GM10266 (cell line): ENCODE measurements at regions not wholly inside any gene's neighbourhood (a gene's known extent, or its start where the extent isn't known, plus 50 kb on each side); places are given as distances from the start of the nearest gene placed in this dataset.

ENCODE experiments used
- DNase-seq: peaks from one replicate; pipeline ENCODE4 v3.0.0; 2012; ENCODE audit errors: extremely low spot score
- CTCF ChIP-seq: IDR thresholded peaks from 2 replicates; pipeline ENCODE4 v1.5.1; 2012; ENCODE audit warnings: mild to moderate bottlenecking, low read depth; ENCODE audit not compliant: control insufficient read depth, insufficient read depth; ENCODE audit errors: missing control alignments

DNA sequence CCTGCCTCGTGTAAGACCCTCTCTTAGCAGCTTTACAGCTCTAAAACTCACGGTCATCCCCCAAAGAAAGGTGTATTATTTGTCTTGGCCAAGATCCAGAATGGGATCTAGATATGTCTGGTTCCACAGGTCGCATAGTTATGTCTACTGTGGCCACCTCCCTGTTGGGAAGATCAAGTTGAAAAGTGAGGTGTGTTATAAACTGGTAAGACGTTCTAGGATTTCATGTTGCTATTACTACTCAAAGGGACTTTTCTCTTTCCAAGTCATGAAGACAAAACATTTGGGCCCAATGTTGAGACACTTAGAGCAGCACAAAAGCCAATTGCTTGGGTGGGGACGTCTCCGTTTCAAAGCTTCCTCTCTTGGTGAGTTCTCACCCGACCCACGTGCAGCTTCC is 766.0 kb downstream of the RNF144A start:
- TF ChIP-seq CTCF = no peak
- DNase-seq = no peak

- no peak for DNase-seq
- TF ChIP-seq CTCF = no peak
Measured at GRCh38 chr2:7683708-7684107, 766.5 kb downstream of the RNF144A start.

DNA sequence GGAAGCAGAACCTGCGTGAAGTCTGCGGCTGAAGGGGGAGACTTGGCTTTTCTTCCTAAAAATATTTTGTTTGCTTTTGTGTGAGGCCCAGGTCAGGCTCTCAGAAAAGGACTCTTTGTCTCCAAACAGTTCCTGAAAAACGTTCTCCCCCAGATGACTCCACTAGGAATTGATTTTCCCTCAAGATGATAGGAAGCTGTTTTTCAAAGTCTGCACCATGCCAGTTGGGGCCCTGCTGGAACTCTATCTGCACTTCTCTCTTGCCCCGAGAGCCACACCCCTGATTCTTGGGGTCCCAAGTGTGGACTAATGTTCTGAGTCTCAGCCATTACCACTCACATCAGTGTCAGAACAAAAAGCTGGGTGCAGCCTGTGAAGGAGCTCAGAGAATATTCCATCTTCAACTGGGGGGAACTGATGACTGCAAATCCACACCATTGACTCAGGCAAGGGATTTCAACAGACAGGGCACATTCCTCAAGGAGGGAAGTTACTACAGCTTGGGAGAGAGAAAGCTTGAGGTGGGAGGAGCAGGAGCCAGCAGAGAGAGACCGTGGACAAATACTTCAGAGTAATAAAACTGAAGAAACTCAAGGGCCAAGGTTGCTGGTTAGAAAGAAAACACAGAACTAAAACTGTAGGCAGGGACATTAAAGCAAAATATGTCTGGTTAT is 768.3 kb downstream of the RNF144A start:
- no peak for DNase-seq
- TF ChIP-seq CTCF = no peak

- TF ChIP-seq CTCF = no peak
Measured at GRCh38 chr2:7686016-7686385, 768.8 kb downstream of the RNF144A start.

GRCh38 chr2:7691961-7692656 is 774.9 kb downstream of the RNF144A start:
- no peak for TF ChIP-seq CTCF
- no peak for DNase-seq

More at GRCh38 chr2:7686016-7686385, 768.8 kb downstream of the RNF144A start:
- no peak for DNase-seq

GRCh38 chr2:7692657-7693161 is 775.5 kb downstream of the RNF144A start:
- no peak for TF ChIP-seq CTCF
- DNase-seq = no peak
